Liver (tissue), 3 donors: ENCODE measurements at regions not wholly inside any gene's neighbourhood (a gene's known extent, or its start where the extent isn't known, plus 50 kb on each side); places are given as distances from the start of the nearest gene placed in this dataset.

Experiments used
- ATF3 ChIP-seq: IDR thresholded peaks from 2 replicates; pipeline ENCODE4 v1.6.1; 2016; ENCODE audit warnings: antibody characterized with exemption
- CTCF ChIP-seq: fragments of 150-350 bp; IDR thresholded peaks from 2 replicates; pipeline ENCODE4 v1.5.1; 2017; ENCODE audit warnings: improper control_type of control experiment, low read depth, low read length; ENCODE audit not compliant: missing input control
- EGR1 ChIP-seq, 2 donors: IDR thresholded peaks; 2 replicates each; pipeline ENCODE4 v1.6.1; 2016 to 2018; ENCODE audit warnings: antibody characterized with exemption in 2 of 2, low read depth in 2 of 2
- GABPA ChIP-seq, 2 donors: IDR thresholded peaks in 1 of 2; conservative IDR thresholded peaks in 1 of 2; 2 replicates each; pipeline ENCODE4 v1.6.1; 2016; ENCODE audit warnings: antibody characterized with exemption in 2 of 2, mild to moderate bottlenecking in 1 of 2, moderate library complexity in 1 of 2
- MAX ChIP-seq: IDR thresholded peaks from 2 replicates; pipeline ENCODE4 v1.6.1; 2016; ENCODE audit warnings: antibody characterized with exemption
- NR2F2 ChIP-seq: IDR thresholded peaks from 2 replicates; pipeline ENCODE4 v1.6.1; 2016; ENCODE audit warnings: antibody characterized with exemption
- RAD21 ChIP-seq, 2 donors: IDR thresholded peaks; 2 replicates each; pipeline ENCODE4 v1.6.1; 2016; ENCODE audit warnings: antibody characterized with exemption in 2 of 2, mild to moderate bottlenecking in 2 of 2
- REST ChIP-seq: IDR thresholded peaks from 2 replicates; pipeline ENCODE4 v1.6.1; 2016; ENCODE audit warnings: antibody characterized with exemption, mild to moderate bottlenecking
- donor health status: healthy.
- donor health status: healthy.

- TF ChIP-seq CTCF = no peak
- no peak for TF ChIP-seq RAD21 (IDR thresholded peaks at IDR 0.05)
- TF ChIP-seq GABPA (IDR thresholded peaks at IDR 0.05 in 1 of 2, conservative IDR thresholded peaks at IDR 0.05 in 1 of 2) = no peak
- TF ChIP-seq REST = no peak
- no peak for TF ChIP-seq EGR1 (IDR thresholded peaks at IDR 0.05; ENCODE audit: low read depth in 2 of 2)
- no peak for TF ChIP-seq MAX
- no peak for TF ChIP-seq ATF3
- TF ChIP-seq NR2F2 = no peak
Measured at GRCh38 chr2:108133457-108133856, 106.3 kb upstream of the SULT1C3 start.
